ENCODE measurements at regions not wholly inside any gene's neighbourhood (a gene's known extent, or its start where the extent isn't known, plus 50 kb on each side); places are given as distances from the start of the nearest gene placed in this dataset.
"Not testable (repeated sequence)": the region's sequence is repeated elsewhere in the genome, so short reads cannot be mapped to it uniquely, and the experiment has no call there.

DNA sequence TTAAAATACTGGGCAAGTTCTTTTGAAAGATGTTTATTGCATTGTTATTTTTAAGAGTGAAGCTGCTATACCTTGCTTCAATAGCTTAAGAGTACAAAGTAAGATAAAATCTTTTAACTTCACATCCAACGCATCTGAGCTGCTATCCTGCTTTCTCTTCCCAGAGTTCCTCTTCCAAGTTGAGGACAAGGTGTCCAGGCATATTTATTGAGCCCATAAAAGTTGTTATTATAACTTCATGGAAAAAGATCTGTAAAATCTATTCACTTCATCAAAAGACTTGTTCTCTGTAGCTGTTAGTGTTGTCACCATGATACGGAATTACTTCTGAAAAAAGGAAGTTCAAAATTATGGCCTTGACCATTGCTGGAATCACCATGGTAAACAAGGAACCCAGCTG lies 306.2 kb upstream of the ELAVL2 start:
- DNase-seq (ENCODE audit: low read depth in 1 of 2, low spot score in 1 of 2), result no peak
- in situ Hi-C loops (cut with HindIII; ENCODE audit: low pct_unique_long_range_greater_than_20kb, low sequenced_read_pairs), result no loop called here
- no peak for TF ChIP-seq JUND (IDR thresholded peaks at IDR 0.05; ENCODE audit: low read depth)

DNA sequence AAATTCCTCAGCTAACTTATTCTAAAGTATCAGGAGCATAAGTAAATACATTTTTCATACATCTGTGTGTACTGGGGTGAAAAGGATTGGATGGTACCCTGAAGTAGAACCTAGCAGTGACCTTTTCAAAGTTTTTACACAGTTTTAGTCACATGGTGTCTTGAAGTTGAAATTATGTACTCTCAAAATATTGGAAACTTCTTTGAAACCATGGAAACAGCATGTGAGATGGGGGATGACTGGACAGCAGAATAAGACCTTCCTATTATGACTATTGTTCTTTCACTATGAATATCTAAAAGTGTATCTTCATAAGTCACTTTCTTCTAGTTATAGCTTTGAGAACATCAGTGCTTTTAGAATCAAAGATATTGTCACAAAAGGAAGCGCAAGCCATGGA lies 301.5 kb upstream of the ELAVL2 start:
- TF ChIP-seq JUND (IDR thresholded peaks at IDR 0.05; ENCODE audit: low read depth), result no peak
- in situ Hi-C loops (cut with HindIII; ENCODE audit: low pct_unique_long_range_greater_than_20kb, low sequenced_read_pairs), result no loop called here
- DNase-seq (ENCODE audit: low read depth in 1 of 2, low spot score in 1 of 2), result no peak

DNA sequence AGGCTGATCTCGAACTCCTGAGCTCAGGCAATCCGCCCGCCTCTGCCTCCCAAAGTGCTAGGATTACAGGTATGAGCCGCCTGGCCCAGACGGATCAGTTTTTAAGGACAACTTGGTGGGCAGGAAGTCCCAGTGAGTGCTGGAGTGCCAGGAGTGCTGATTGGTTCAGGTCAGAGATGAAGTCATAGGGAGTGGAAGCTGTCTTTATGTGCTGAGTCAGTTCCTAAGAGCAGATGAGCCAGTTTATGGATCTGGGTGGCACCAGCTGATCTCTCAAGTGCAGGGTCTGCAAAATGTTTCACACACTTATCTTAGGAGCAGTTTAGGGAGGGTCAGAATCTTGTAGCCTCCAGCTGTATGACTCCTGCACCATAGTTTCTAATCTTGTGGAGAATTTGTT lies 292.1 kb upstream of the ELAVL2 start:
- TF ChIP-seq JUND (IDR thresholded peaks at IDR 0.05; ENCODE audit: low read depth), result no peak
- DNase-seq (ENCODE audit: low read depth in 1 of 2, low spot score in 1 of 2), result peak in 1 of 2 experiments; percentile 69
- in situ Hi-C loops (cut with HindIII; ENCODE audit: low pct_unique_long_range_greater_than_20kb, low sequenced_read_pairs), result no loop called here

DNA sequence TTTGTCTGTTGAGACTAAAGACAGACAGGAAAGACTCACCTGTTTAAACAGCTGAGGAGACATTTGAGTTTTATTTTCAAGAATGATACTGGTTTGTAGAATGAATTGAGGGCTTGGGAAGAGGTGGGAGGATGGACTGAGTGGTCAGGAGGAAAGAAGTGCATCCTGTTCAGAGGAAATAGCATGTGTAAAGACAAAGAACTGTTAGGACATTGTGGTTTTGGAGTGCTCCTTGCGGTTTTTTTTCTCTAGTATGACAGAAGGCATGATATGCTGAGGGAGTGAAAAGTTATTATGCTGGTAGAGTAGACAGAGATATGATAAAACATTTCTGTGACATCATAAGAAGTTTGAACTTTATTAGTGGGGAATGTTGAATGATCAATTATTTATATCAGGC lies 270.7 kb upstream of the ELAVL2 start:
- TF ChIP-seq JUND (IDR thresholded peaks at IDR 0.05; ENCODE audit: low read depth), result no peak
- DNase-seq (ENCODE audit: low read depth in 1 of 2, low spot score in 1 of 2), result no peak
- in situ Hi-C loops (cut with HindIII; ENCODE audit: low pct_unique_long_range_greater_than_20kb, low sequenced_read_pairs), result no loop called here

DNA sequence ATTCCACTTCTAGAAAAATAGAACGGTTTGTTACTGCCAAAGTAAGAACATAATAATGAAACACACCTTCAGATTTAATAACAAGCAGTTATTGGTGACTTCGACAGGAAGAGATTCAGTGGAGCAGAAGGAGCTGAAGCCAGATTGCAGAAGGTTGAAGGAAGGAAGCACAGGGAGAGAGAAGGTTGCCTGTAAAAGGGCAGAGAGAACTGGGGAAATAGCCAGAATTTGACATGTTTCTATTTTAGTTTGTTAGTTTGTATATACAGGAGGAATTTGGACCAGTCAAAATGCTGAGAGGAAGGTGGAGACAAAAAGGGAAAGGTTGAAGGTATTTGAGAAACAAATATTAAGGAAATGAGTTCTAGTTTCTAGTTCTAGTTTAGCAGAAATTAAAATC lies 269.2 kb upstream of the ELAVL2 start:
- in situ Hi-C loops (cut with HindIII; ENCODE audit: low pct_unique_long_range_greater_than_20kb, low sequenced_read_pairs), result no loop called here
- no peak for TF ChIP-seq JUND (IDR thresholded peaks at IDR 0.05; ENCODE audit: low read depth)
- no peak for DNase-seq (ENCODE audit: low read depth in 1 of 2, low spot score in 1 of 2)

DNA sequence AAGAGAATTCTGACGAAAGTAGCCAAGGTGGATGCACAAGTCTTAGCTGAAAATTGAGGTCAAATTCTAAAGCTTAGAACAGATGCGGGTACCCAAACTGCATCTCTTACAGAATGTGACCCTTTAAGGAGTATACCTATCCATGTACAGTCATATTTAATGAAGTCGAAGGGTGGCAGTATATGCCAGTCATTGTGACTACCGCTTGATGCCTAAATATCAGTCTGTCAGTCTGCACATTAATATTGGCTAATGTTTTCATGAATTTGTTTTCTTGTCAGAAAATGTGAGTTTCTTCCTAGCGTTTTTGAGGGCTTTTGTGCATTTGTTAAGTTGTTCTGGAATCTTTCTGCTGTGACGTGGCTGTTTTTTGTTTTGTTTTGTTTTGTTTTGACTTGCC lies 264.5 kb upstream of the ELAVL2 start:
- TF ChIP-seq JUND (IDR thresholded peaks at IDR 0.05; ENCODE audit: low read depth), result no peak
- DNase-seq (ENCODE audit: low read depth in 1 of 2, low spot score in 1 of 2), result peak; percentile 2 to 58
- in situ Hi-C loops (cut with HindIII; ENCODE audit: low pct_unique_long_range_greater_than_20kb, low sequenced_read_pairs), result no loop called here

DNA sequence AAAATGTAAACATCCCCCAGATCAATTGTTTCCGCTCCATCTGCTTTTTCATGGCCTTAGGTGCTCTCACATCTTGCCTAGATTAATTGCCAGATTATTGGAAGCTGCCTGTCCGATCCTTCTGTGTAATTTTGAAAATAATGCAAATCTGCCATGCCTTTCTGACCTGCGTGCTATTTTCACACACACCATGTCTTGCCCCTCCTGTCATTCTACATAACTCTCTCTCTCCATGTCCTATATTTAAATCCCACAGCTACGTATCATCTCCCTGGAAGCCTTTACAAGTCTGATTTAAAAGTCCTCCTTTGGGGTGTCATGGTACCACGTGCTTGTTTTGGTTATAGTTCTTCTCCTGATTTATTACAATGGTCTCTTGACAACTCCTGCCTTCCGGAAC lies 247.6 kb upstream of the ELAVL2 start:
- in situ Hi-C loops (cut with HindIII; ENCODE audit: low pct_unique_long_range_greater_than_20kb, low sequenced_read_pairs), result no loop called here
- no peak for TF ChIP-seq JUND (IDR thresholded peaks at IDR 0.05; ENCODE audit: low read depth)
- DNase-seq (ENCODE audit: low read depth in 1 of 2, low spot score in 1 of 2), result no peak

DNA sequence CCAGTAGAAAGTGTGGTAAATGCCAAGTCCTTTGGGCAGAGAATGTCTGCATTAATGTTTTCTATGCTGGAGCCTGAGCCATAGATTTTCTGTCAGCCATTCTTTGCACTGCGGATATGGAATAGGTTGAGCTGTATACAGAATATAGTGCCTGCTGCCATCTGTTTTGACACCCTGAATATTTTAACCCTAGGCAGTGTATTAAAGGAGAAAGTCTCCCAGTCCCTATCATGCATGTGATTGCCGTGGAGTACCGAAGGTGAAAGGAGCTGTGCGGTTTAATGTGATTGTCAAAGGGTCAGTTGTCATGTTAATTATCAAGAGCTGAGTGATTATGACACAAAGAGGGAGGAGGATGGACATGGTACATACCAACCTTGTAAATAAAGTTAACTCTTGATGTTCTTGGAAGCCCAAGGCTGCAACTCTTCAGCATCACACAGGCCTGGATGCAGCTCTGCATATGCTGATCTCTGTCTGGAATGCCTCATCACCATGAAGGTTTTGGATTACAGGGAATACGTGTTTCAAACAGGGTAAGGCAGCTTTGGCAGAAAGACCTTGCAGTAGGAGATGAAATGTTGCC lies 247.1 kb upstream of the ELAVL2 start:
- TF ChIP-seq JUND (IDR thresholded peaks at IDR 0.05; ENCODE audit: low read depth), result no peak
- in situ Hi-C loops (cut with HindIII; ENCODE audit: low pct_unique_long_range_greater_than_20kb, low sequenced_read_pairs), result no loop called here
- no peak for DNase-seq (ENCODE audit: low read depth in 1 of 2, low spot score in 1 of 2)

DNA sequence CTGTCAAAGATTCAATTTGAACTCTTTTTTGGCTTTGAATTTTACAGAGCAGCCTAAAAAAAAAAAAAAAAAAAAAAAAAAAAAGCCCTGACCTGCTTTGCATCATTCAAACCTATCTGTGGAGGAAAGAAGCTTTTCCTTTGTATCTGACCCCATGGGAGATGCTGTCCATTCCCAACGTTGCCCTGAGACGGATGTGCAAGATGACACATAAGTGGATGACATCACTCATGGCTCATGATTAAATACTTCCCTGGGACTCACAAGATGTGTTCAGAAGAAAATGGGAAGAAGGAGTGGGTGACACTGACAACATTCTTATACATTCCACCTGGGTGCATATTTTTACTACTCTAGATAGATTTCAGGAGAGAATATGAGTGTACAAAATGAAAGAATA lies 245.7 kb upstream of the ELAVL2 start:
- in situ Hi-C loops (cut with HindIII; ENCODE audit: low pct_unique_long_range_greater_than_20kb, low sequenced_read_pairs), result no loop called here
- no peak for DNase-seq (ENCODE audit: low read depth in 1 of 2, low spot score in 1 of 2)
- TF ChIP-seq JUND (IDR thresholded peaks at IDR 0.05; ENCODE audit: low read depth), result no peak

DNA sequence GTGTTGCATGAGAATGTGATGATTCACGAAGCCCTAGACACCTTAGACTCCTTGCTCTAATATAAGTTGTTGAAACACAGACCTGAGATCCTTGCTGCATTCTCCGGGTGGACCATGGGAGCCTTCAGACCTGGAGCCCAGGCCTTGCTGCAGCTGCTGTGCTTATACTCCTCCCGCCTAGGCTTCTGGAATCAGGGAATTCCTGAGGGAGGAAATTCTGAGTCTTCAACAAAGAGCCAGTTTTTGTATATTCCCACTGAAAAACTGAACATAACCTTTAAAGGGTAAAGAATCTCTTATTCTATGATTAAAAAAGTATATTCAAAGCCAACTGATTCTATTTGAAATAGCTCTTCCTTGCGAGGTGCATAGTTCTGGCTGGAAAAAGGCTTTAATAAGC lies 245.1 kb upstream of the ELAVL2 start:
- in situ Hi-C loops (cut with HindIII; ENCODE audit: low pct_unique_long_range_greater_than_20kb, low sequenced_read_pairs), result no loop called here
- no peak for TF ChIP-seq JUND (IDR thresholded peaks at IDR 0.05; ENCODE audit: low read depth)
- no peak for DNase-seq (ENCODE audit: low read depth in 1 of 2, low spot score in 1 of 2)

DNA sequence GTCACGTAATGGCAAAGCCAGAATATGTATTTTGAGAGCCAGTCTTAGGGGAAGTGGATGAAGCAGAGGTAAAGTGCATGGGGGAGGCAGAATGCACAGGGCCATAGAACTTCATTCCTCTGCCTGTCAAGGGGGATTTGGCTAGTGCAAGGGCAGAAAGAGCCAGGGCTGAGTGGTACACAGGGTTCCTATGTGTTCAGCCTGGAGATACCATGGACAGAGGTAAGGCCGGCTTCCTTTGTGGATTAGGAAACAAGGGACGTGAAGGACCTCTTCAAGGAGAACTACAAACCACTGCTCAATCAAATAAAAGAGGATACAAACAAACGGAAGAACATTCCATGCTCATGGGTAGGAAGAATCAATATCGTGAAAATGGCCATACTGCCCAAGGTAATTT lies 241.1 kb upstream of the ELAVL2 start:
- DNase-seq (ENCODE audit: low read depth in 1 of 2, low spot score in 1 of 2), result peak in 1 of 2 experiments; percentile 21
- in situ Hi-C loops (cut with HindIII; ENCODE audit: low pct_unique_long_range_greater_than_20kb, low sequenced_read_pairs), result not testable (repeated sequence)

DNA sequence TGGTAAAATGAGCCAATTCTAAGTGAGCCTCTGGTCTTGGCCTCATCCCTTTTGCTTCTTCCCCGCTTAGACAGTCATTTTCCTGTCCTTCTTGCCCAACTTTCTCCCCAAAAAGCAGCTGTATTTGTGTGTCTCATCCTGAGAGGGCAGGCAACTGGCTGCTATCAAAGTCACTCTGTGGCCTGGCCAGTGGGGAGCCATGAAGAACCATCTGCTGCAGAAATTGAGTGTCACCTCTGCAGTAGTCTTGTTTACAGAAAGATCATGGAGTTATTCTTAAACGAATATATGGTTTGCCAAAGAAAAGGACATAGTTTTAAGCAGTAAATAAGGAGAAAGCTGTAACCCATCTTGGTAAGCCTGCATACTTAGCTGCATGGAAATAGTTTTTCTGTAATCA lies 233.6 kb upstream of the ELAVL2 start:
- no peak for DNase-seq (ENCODE audit: low read depth in 1 of 2, low spot score in 1 of 2)
- in situ Hi-C loops (cut with HindIII; ENCODE audit: low pct_unique_long_range_greater_than_20kb, low sequenced_read_pairs), result no loop called here
- no peak for TF ChIP-seq JUND (IDR thresholded peaks at IDR 0.05; ENCODE audit: low read depth)

DNA sequence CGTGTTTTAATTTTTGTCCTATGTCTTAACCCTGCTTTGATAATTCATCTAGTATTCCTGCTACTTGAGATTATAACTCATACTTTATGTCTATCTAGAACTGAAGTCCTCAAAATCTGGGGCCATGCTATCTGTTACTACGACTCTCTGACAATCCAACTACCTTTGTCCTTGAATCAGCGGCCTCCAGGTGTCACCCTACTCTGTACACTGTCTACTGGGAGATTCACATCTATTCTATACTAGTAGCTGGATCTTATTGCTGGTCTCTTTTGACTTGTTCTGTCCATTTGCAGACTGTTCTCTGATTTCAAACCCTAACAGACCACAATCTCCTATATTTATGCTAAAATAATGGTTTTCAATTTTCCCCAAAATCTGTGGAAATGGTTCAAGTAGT lies 225.5 kb upstream of the ELAVL2 start:
- no peak for TF ChIP-seq JUND (IDR thresholded peaks at IDR 0.05; ENCODE audit: low read depth)
- in situ Hi-C loops (cut with HindIII; ENCODE audit: low pct_unique_long_range_greater_than_20kb, low sequenced_read_pairs), result no loop called here
- peak in 1 of 2 experiments; percentile 15 for DNase-seq (ENCODE audit: low read depth in 1 of 2, low spot score in 1 of 2)

DNA sequence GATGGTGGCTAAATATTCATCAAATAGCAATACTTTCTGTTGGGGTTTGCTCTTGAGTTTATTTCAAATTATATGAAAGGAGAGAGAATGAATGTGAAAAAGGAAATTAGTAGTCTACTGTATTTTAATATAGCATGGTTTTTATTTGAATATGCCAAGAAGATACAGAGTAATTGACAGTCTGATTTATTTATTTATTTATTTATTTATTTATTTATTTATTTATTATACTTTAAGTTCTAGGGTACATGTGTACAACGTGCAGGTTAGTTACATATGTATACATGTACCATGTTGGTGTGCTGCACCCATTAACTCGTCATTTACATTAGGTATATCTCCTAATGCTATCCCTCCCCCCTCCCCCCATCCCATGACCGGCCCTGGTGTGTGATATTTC lies 224.2 kb upstream of the ELAVL2 start:
- DNase-seq (ENCODE audit: low read depth in 1 of 2, low spot score in 1 of 2); in situ Hi-C loops (cut with HindIII; ENCODE audit: low pct_unique_long_range_greater_than_20kb, low sequenced_read_pairs): not testable (repeated sequence)
